Small intestine (tissue), 7 donors: ENCODE measurements at regions not wholly inside any gene's neighbourhood (a gene's known extent, or its start where the extent isn't known, plus 50 kb on each side); places are given as distances from the start of the nearest gene placed in this dataset.

Source experiments
- DNase-seq, 2 donors: peaks; one replicate each; pipeline versions ENCODE4 v3.0.0 to v3.0.0-alpha.2; 2013
- FAIRE-seq: peaks from 2 replicates; lab custom pipeline; 2012; peaks lifted over from hg19 to GRCh38; lab: Jason Lieb, UNC
- H3K27ac ChIP-seq, 3 donors: one replicate each; pipeline ENCODE4 v1.5.1; 2013; ENCODE audit warnings: low read length in 2 of 3, mild to moderate bottlenecking in 2 of 3, control low read depth in 1 of 3, inconsistent platforms in 1 of 3, low read depth in 1 of 3, moderate library complexity in 1 of 3
- H3K27me3 ChIP-seq, 3 donors: one replicate each; pipeline ENCODE4 v1.6.1; 2013; ENCODE audit warnings: low read length in 3 of 3, inconsistent platforms in 1 of 3; ENCODE audit not compliant: control insufficient read depth in 3 of 3, insufficient read depth in 3 of 3
- H3K36me3 ChIP-seq, 3 donors: one replicate each; pipeline ENCODE4 v1.6.1; 2013; ENCODE audit warnings: low read length in 3 of 3, inconsistent platforms in 1 of 3, low read depth in 1 of 3, mild to moderate bottlenecking in 1 of 3, moderate library complexity in 1 of 3; ENCODE audit not compliant: control insufficient read depth in 3 of 3, insufficient read depth in 2 of 3
- H3K4me1 ChIP-seq, 3 donors: one replicate each; pipeline ENCODE4 v1.6.1; 2013; ENCODE audit warnings: low read length in 2 of 3, inconsistent platforms in 1 of 3, low read depth in 1 of 3, mild to moderate bottlenecking in 1 of 3, moderate library complexity in 1 of 3; ENCODE audit not compliant: control insufficient read depth in 3 of 3, insufficient read depth in 2 of 3
- H3K4me3 ChIP-seq, 3 donors: one replicate each; pipeline ENCODE4 v1.5.1; 2013; ENCODE audit warnings: low read length in 3 of 3, control low read depth in 1 of 3, inconsistent platforms in 1 of 3, low read depth in 1 of 3, mild to moderate bottlenecking in 1 of 3, moderate library complexity in 1 of 3
- H3K9me3 ChIP-seq, 2 donors: one replicate each; pipeline ENCODE4 v1.6.1; 2013; ENCODE audit warnings: low read depth in 1 of 2, low read length in 1 of 2; ENCODE audit not compliant: control insufficient read depth in 2 of 2, insufficient read depth in 1 of 2
- WGBS, 3 donors: extraction: QIAGEN DNeasy Blood & Tissue Kit; methylation state at CpG; one replicate each; pipeline ENCODE4 v1.1.7; 2013; 5-methylcytosine and 5-hydroxymethylcytosine counted together
- donor health status: healthy with polysubstance abuse.
- donor health status: control.
- donor health status: control.
- donor health status: Bipolar disorder and iron deficiency.
- donor health status: healthy.

DNA sequence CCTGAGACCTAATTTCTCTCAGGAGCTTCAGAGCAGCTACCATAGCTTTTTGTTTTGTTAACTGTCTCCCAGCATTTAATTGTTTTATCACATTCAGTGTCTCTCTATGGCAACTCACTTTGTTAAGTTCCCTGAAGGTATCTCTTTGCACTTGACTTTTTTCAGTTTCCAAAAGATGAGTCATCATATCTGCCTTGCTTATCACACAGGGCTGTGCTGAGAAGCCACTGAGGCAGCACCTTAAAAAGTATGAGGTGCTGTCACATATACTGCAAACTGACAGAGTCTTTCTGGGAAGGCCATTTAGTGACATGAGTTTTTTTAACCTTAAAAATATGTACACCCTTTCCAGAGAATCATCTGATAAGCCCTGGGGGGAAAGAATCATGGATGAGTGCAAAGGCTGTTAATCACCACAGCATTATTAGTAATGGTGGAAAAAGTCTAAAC, 56.8 kb downstream of the PPP1R3C start:
- DNase-seq (no peak), FAIRE-seq (no peak)
- no peak overlapping the region for H3K27ac ChIP-seq
- H3K9me3 ChIP-seq, result no peaks in the 10 kb centered on the region
- no peak overlapping the region for H3K4me3 ChIP-seq
- H3K27me3 ChIP-seq, result no peaks in the 10 kb centered on the region
- no peaks in the 10 kb centered on the region for H3K4me1 ChIP-seq
- no peaks in the 10 kb centered on the region for H3K36me3 ChIP-seq

DNA sequence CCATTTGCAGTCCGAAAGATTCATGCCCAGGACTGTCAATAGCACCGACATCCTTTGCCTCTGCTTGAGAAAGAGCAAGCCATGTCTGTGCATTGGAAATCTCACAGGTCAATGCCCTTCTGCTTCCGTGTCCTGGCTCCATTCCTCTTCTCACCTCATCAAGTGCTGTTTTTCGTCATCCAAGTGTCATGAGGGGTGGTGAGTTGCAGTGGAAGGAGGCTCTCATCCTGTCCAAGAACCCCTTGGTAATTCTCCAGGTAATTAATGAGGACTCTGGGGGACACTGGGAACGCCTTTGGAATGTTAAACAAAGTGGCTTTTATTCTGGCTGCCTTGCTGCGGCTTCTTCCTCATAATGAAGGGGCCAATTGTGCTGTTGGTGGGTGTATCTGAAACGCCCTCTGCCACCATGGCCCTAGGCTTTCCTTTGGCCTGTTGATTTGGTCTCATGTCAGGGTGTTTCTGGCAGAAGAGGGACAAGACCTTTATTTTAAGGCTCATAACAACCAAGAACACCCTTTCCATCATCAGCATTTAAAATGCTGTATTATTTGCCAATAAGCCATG, 57.7 kb downstream of the PPP1R3C start:
- no peaks in the 10 kb centered on the region for H3K27me3 ChIP-seq
- H3K4me1 ChIP-seq, result no peaks in the 10 kb centered on the region
- DNase-seq (no peak), FAIRE-seq (no peak)
- H3K4me3 ChIP-seq, result no peak overlapping the region
- 75 to 84% (median 77%) methylated on average over 7 of the region's 7 CpGs for WGBS, 3 donors
- no peaks in the 10 kb centered on the region for H3K9me3 ChIP-seq
- H3K27ac ChIP-seq, result no peak overlapping the region
- no peaks in the 10 kb centered on the region for H3K36me3 ChIP-seq

DNA sequence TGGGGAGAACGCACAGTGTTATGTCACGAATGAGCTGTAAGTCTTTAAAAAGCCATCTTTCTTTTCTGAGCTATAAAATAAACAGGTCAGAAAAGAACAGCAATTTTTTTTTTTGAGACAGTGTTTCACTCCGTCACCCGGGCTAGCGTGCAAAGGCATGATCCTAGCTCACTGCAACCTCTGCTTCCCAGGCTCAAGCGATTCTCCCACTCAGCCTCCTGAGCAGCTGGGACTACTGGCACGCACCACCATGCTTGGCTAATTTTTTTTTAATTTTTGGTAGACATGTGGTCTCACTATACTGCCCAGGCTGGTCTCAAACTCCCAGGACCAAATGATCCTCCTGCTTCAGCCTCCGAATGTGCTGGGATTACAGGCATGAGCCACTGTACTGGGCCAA, 58.6 kb downstream of the PPP1R3C start:
- DNase-seq (no peak), FAIRE-seq (no peak)
- Histone ChIP-seq H3K36me3 (no peaks in the 10 kb centered on the region), H3K27me3 (no peaks in the 10 kb centered on the region), H3K4me1 (no peaks in the 10 kb centered on the region), H3K4me3 (no peak overlapping the region), H3K9me3 (no peaks in the 10 kb centered on the region), H3K27ac (no peak overlapping the region)
- WGBS, 3 donors, result 92 to 95% (median 95%) methylated on average over 8 of the region's 8 CpGs

DNA sequence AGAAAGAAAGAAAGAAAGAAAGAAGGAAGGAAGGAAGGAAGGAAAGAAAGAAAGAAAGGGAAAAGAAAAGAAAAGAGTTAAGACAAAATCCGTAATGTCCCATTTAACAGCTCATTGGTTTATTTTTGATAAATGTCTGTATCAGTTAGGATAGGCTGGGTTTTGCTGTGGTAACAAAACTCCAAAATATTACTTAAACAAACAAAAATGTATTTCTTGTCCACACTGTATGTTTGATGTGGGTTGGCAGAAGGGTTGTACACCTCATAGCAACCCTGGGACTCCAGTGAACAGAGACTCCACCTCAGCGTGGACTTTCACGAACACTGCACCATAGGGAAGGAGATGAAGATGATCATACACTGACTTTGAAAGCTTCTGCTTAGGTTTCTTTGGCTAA, 59.6 kb downstream of the PPP1R3C start:
- Histone ChIP-seq H3K4me1 (no peaks in the 10 kb centered on the region), H3K36me3 (no peaks in the 10 kb centered on the region), H3K4me3 (no peak overlapping the region), H3K27me3 (no peaks in the 10 kb centered on the region), H3K27ac (no peak overlapping the region), H3K9me3 (peaks cover 0 to 3% of the 10 kb centered on the region in 2 donors)
- WGBS, 3 donors, result 91 to 94% (median 93%) methylated on average over 3 of the region's 3 CpGs
- no peak for DNase-seq
- FAIRE-seq, result no peak

DNA sequence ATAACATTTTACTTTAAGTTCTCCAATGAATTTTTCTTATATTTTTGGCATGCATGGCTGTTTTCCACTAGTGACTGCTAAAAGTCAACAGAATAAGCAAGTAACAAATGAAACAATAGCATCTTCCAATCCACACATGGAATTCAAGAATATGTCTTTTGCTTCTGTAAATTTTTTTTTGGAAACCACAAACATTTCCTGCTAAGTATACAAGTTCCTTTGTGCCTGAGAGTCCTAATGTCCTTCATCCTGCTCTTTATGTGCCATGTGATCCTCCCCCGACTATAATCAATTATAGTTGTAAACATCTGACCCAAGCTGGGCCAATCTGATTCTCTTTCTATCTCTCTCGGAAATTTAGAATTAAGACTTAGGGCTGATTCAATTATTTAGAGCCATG, 61.2 kb downstream of the PPP1R3C start:
- no peak for FAIRE-seq
- H3K4me3 ChIP-seq, result no peak overlapping the region
- WGBS, 3 donors, result 54 to 72% (median 67%) methylated on average over 2 of the region's 2 CpGs

DNA sequence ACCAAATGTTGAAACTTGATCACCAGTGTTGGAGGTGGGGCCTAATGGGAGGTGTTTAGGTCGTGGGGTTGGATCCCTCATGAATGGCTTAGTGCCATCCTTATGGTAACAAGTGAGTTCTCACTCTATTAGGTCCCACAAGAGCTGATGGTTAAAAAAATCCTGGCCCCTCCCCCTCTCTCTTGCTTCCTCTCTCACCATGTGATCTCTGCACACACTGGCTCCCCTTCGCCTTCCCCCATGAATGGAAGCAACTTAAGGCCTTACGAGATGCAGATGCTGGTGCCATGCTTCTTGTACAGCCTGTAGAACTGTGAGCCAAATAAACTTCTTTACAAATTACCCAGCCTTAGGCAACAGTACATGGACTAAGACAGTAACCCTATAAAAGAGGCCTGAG, 62.7 kb downstream of the PPP1R3C start:
- Histone ChIP-seq H3K4me1 (peaks cover 0 to 3% (median 0%) of the 10 kb centered on the region in 3 donors), H3K36me3 (no peaks in the 10 kb centered on the region), H3K9me3 (peaks cover 0 to 3% of the 10 kb centered on the region in 2 donors), H3K27me3 (no peaks in the 10 kb centered on the region), H3K4me3 (no peak overlapping the region), H3K27ac (no peak overlapping the region)
- no peak for FAIRE-seq
- DNase-seq, result no peak
- WGBS, 3 donors, result 74 to 88% (median 86%) methylated on average over 3 of the region's 3 CpGs

More for the DNA sequence above, 61.2 kb downstream of the PPP1R3C start:
- H3K36me3 ChIP-seq, result no peaks in the 10 kb centered on the region
- no peaks in the 10 kb centered on the region for H3K27me3 ChIP-seq
- DNase-seq, result no peak
- H3K27ac ChIP-seq, result no peak overlapping the region
- peaks cover 0 to 3% of the 10 kb centered on the region in 2 donors for H3K9me3 ChIP-seq
- no peaks in the 10 kb centered on the region for H3K4me1 ChIP-seq

DNA sequence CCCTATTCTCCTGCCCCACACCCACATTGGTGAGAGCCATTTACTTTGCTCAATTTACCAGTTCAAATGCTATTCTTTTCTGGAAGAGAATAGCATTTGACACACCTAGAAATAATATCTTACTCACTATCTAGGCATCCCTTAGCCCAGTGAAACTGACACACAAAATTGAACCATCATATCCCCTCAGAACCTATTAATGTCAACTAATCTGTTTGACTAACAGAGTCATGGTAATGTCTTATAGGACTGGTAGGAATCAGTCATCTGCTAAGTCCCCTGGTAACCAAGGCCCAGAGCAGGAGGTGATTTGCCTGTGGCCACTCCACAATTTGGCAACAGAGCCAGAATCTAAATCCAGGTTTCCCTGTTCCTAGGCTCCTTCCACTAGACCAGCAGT, 63.3 kb downstream of the PPP1R3C start:
- Histone ChIP-seq H3K4me3 (no peak overlapping the region), H3K36me3 (no peaks in the 10 kb centered on the region)
- no peak for FAIRE-seq

DNA sequence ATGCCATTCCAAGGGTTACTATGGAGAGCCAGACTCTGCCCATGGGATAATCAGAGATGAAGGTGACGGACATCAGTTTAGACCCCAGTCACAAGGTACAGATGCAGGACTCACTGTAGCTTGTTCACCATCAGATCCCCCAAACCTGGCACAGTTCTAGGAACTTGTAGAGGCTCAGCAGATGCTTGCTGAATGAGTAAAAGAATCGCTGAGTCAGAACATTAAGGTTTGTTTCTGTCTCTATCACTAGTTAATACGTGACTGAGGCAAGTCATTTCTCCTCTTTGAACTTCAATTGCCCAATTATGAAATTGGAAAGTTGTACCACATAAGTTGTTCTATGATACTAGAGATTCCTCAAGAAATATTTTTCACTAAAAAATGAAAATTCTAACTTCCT, 65.1 kb downstream of the PPP1R3C start:
- FAIRE-seq (no peak), DNase-seq (no peak)
- 65 to 82% (median 79%) methylated on average over 3 of the region's 3 CpGs for WGBS, 3 donors
- H3K36me3 ChIP-seq, result no peaks in the 10 kb centered on the region
- peaks cover 0 to 22% (median 0%) of the 10 kb centered on the region in 3 donors for H3K4me1 ChIP-seq
- H3K27me3 ChIP-seq, result no peaks in the 10 kb centered on the region
- peaks cover 0 to 3% of the 10 kb centered on the region in 2 donors for H3K9me3 ChIP-seq
- H3K27ac ChIP-seq, result no peak overlapping the region
- H3K4me3 ChIP-seq, result no peak overlapping the region

More for the DNA sequence above, 63.3 kb downstream of the PPP1R3C start:
- Histone ChIP-seq H3K4me1 (peaks cover 0 to 7% (median 0%) of the 10 kb centered on the region in 3 donors), H3K9me3 (peaks cover 0 to 3% of the 10 kb centered on the region in 2 donors), H3K27me3 (no peaks in the 10 kb centered on the region), H3K27ac (no peak overlapping the region)
- DNase-seq, result no peak

DNA sequence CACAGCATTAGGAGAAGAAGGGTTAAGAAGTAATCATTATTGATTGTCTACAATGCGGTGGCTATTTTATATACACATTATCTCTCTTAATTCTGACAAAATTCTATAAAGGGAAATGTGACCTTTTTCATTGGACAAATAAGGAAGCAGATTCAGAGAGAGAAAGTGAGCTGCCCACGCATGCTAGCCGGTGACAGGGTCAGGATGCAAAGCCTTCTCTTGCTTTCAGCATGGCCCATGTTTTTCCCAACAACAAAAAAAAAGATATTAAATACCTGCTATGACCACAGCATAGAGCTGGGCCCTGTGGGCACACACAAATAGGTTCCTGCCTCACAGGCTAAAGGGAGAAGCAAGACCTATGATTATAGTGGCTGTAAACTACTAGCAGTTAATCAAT, 66.8 kb downstream of the PPP1R3C start:
- no peak overlapping the region for H3K27ac ChIP-seq
- FAIRE-seq (no peak), DNase-seq (no peak)
- H3K36me3 ChIP-seq, result peaks cover 0 to 4% (median 0%) of the 10 kb centered on the region in 3 donors
- WGBS, 3 donors, result 70 to 81% (median 70%) methylated on average over 3 of the region's 3 CpGs
- peaks cover 0 to 11% of the 10 kb centered on the region in 2 donors for H3K9me3 ChIP-seq
- no peaks in the 10 kb centered on the region for H3K27me3 ChIP-seq
- no peak overlapping the region for H3K4me3 ChIP-seq
- peaks cover 0 to 27% (median 0%) of the 10 kb centered on the region in 3 donors for H3K4me1 ChIP-seq
